Caco-2 (cell line): ENCODE measurements at regions not wholly inside any gene's neighbourhood (a gene's known extent, or its start where the extent isn't known, plus 50 kb on each side); places are given as distances from the start of the nearest gene placed in this dataset.
"Not testable (repeated sequence)": the region's sequence is repeated elsewhere in the genome, so short reads cannot be mapped to it uniquely, and the experiment has no call there.

ENCODE experiments used
- BruUV-seq: library from RNA; stranded (reverse); fragments of 400-500 nt; replicated peaks from 2 replicates; lab custom pipeline; 2021; lab: Mats Ljungman, UMichigan
- CTCF ChIA-PET: fragments of 300-600 bp; sonication (Branson Sonifier 250); formaldehyde crosslinking; loops from one replicate; lab custom pipeline; 2022; ENCODE audit warnings: antibody characterized with exemption; lab: Charles Lee
- POLR2A ChIA-PET: fragments of 300-600 bp; sonication (Branson Sonifier 250); formaldehyde crosslinking; loops from one replicate; lab custom pipeline; 2022; ENCODE audit warnings: antibody characterized with exemption; lab: Charles Lee
- DNase-seq, 2 experiments: peaks; one replicate each; pipeline versions ENCODE4 v3.0.0 to v3.0.0-alpha.2; 2020 to 2022
- H3K27me3 ChIP-seq: replicated peaks from 2 replicates; pipeline ENCODE4 v1.6.0; 2011; ENCODE audit warnings: low read length; ENCODE audit not compliant: control insufficient read depth, insufficient read depth
- H3K36me3 ChIP-seq: 2 replicates; pipeline ENCODE4 v1.5.1; 2011; ENCODE audit warnings: low read length; ENCODE audit not compliant: control insufficient read depth, insufficient read depth
- H3K4me1 ChIP-seq: fragments of 250-450 bp; sonication (Bioruptor Pico); 2 replicates; pipeline ENCODE4 v1.5.1; 2020; ENCODE audit warnings: mild to moderate bottlenecking
- H3K4me3 ChIP-seq: 2 replicates; pipeline ENCODE4 v1.5.1; 2011; ENCODE audit warnings: low read depth, mild to moderate bottlenecking, control low read depth, low read length
- H3K9me3 ChIP-seq: fragments of 250-450 bp; sonication (Bioruptor Pico); 2 replicates; pipeline ENCODE4 v1.5.1; 2020; ENCODE audit warnings: mild to moderate bottlenecking, moderate library complexity
- H3K27ac Mint-ChIP-seq: one replicate; pipeline ENCODE4 v1.8.0; 2022; ENCODE audit warnings: mixed read lengths; ENCODE audit not compliant: unreplicated experiment
- H3K27me3 Mint-ChIP-seq: one replicate; pipeline ENCODE4 v1.8.0; 2022; ENCODE audit warnings: mixed read lengths; ENCODE audit not compliant: insufficient read depth, unreplicated experiment
- H3K36me3 Mint-ChIP-seq: one replicate; pipeline ENCODE4 v1.8.0; 2022; ENCODE audit warnings: mild to moderate bottlenecking, mixed read lengths; ENCODE audit not compliant: insufficient read depth, unreplicated experiment
- H3K4me1 Mint-ChIP-seq: one replicate; pipeline ENCODE4 v1.8.0; 2022; ENCODE audit warnings: low read depth, mixed read lengths; ENCODE audit not compliant: unreplicated experiment
- H3K4me3 Mint-ChIP-seq: one replicate; pipeline ENCODE4 v1.8.0; 2022; ENCODE audit warnings: mild to moderate bottlenecking, moderate library complexity, mixed read lengths; ENCODE audit not compliant: unreplicated experiment
- H3K9me3 Mint-ChIP-seq: one replicate; pipeline ENCODE4 v1.8.0; 2022; ENCODE audit warnings: mixed read lengths; ENCODE audit not compliant: unreplicated experiment
- intact Hi-C: fragments of 100-400 bp; cut with micrococcal nuclease; formaldehyde crosslinking; loops from one replicate; pipeline ENCODE4 v1.10.0; 2022; ENCODE audit not compliant: unreplicated experiment
- TF ChIP-seq, protein P1 (sequence below), 2 experiments: fragments of 200-600 bp in 1 of 2; IDR thresholded peaks; 1 replicate in 1 of 2; 2 replicates in 1 of 2; pipeline versions ENCODE4 v1.5.1 to v1.8.0; 2011 to 2022; ENCODE audit warnings: antibody characterized with exemption in 1 of 2, control low read depth in 1 of 2, inconsistent platforms in 1 of 2, low read depth in 1 of 2, low read length in 1 of 2, mild to moderate bottlenecking in 1 of 2, moderate library complexity in 1 of 2; ENCODE audit not compliant: insufficient read depth in 1 of 2, severe bottlenecking in 1 of 2, unreplicated experiment in 1 of 2

DNA sequence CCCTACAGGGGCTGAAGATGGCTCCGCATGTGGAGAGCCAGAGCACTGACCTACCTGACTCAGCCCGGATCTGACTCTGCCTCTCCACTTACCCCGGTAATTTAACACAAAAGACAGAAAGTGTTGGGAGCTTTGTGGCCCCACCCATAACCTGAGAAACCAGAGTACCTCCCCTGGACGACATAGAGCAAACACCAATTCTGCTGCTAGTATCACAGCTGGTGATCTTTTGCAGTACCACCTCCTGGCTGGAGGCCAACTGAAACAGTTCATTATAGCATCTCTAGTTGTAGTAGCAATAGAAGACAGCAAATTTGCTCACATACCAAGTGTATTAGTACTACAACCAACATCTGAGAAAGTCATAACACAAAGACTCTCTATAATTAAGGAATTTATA is 443.9 kb downstream of the KLHL4 start:
- no peaks in the 10 kb centered on the region for H3K9me3 Mint-ChIP-seq
- TF ChIP-seq, protein P1, sequence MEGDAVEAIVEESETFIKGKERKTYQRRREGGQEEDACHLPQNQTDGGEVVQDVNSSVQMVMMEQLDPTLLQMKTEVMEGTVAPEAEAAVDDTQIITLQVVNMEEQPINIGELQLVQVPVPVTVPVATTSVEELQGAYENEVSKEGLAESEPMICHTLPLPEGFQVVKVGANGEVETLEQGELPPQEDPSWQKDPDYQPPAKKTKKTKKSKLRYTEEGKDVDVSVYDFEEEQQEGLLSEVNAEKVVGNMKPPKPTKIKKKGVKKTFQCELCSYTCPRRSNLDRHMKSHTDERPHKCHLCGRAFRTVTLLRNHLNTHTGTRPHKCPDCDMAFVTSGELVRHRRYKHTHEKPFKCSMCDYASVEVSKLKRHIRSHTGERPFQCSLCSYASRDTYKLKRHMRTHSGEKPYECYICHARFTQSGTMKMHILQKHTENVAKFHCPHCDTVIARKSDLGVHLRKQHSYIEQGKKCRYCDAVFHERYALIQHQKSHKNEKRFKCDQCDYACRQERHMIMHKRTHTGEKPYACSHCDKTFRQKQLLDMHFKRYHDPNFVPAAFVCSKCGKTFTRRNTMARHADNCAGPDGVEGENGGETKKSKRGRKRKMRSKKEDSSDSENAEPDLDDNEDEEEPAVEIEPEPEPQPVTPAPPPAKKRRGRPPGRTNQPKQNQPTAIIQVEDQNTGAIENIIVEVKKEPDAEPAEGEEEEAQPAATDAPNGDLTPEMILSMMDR (IDR thresholded peaks at IDR 0.05; ENCODE audit: insufficient read depth in 1 of 2, low read depth in 1 of 2, low read length in 1 of 2, severe bottlenecking in 1 of 2, unreplicated experiment in 1 of 2): no peak
- CTCF ChIA-PET: no interaction called here
- POLR2A ChIA-PET: no interaction called here
- intact Hi-C loops: no loop called here
- no TSS peak for BruUV-seq
- DNase-seq: no peak
- no peaks in the 10 kb centered on the region for H3K27me3 ChIP-seq
- H3K27ac Mint-ChIP-seq: no peak overlapping the region
- H3K4me3 Mint-ChIP-seq: no peak overlapping the region
- H3K27me3 Mint-ChIP-seq: no peaks in the 10 kb centered on the region
- no peaks in the 10 kb centered on the region for H3K9me3 ChIP-seq
- no peaks in the 10 kb centered on the region for H3K36me3 Mint-ChIP-seq
- H3K4me1 Mint-ChIP-seq: no peaks in the 10 kb centered on the region
- no peaks in the 10 kb centered on the region for H3K36me3 ChIP-seq
- peaks cover 10% of the 10 kb centered on the region for H3K4me1 ChIP-seq
- no peak overlapping the region for H3K4me3 ChIP-seq

DNA sequence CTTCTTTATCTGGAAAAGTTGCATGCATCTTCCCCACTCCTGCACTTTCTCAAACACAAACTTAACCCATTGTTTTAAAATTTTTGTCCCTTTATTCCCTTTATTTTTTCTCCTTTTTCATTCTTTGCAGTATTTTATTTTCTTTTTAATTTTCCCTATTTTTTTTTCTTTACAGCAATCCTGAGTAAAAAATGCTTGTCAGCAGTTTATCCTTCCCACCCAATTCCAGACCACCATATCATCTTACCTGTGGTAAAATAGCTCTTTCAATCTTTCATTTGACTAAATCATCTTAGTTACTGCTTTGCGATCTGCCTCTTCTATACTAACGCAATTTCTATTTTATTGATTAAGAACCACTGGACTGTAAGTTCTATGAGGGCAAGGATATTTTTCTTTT is 450.5 kb downstream of the KLHL4 start:
- Histone ChIP-seq H3K4me1 (peaks cover 12% of the 10 kb centered on the region; the same call in 1 of the 2 replicates), H3K4me3 (no peak overlapping the region), H3K9me3 (no peaks in the 10 kb centered on the region), H3K27me3 (no peaks in the 10 kb centered on the region), H3K36me3 (no peaks in the 10 kb centered on the region)
- H3K36me3 Mint-ChIP-seq: peaks cover 6% of the 10 kb centered on the region
- H3K27ac Mint-ChIP-seq: no peak overlapping the region
- ChIA-PET POLR2A (no interaction called here), CTCF (no interaction called here)
- intact Hi-C loops: no loop called here
- BruUV-seq: no TSS peak
- H3K27me3 Mint-ChIP-seq: no peaks in the 10 kb centered on the region
- H3K4me1 Mint-ChIP-seq: peaks cover 5% of the 10 kb centered on the region
- TF ChIP-seq, protein P1 (IDR thresholded peaks at IDR 0.05; ENCODE audit: insufficient read depth in 1 of 2, low read depth in 1 of 2, low read length in 1 of 2, severe bottlenecking in 1 of 2, unreplicated experiment in 1 of 2): no peak
- H3K4me3 Mint-ChIP-seq: no peak overlapping the region
- no peak for DNase-seq
- no peaks in the 10 kb centered on the region for H3K9me3 Mint-ChIP-seq

DNA sequence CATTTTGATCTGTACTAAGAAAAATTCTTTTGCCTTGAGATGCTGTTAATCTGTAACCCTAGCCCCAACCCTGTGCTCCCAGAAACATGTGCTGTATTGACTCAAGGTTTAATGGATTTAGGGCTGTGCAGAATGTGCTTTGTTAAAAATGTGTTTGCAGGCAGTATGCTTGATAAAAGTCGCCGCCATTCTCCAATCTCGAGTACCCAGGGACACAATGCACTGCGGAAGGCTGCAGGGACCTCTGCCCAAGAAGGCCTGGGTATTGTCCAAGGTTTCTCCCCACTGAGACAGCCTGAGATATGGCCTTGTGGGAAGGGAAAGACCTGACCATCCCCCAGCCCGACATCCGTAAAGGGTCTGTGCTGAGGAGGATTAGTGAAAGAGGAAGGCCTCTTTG is 454.5 kb downstream of the KLHL4 start:
- Mint-ChIP-seq H3K4me3 (peak overlapping the region; percentile 29), H3K27ac (peak overlapping the region; percentile 83)
- H3K27me3 ChIP-seq, H3K36me3 Mint-ChIP-seq, H3K9me3 ChIP-seq, H3K4me3 ChIP-seq, POLR2A ChIA-PET, BruUV-seq, H3K4me1 Mint-ChIP-seq, CTCF ChIA-PET, H3K27me3 Mint-ChIP-seq, H3K9me3 Mint-ChIP-seq, H3K36me3 ChIP-seq: not testable (repeated sequence)
- peaks cover 12% of the 10 kb centered on the region; the same call in 1 of the 2 replicates for H3K4me1 ChIP-seq
- peak; percentile 59 to 71 for DNase-seq
- intact Hi-C loops: loop anchor here (1.0 to 10.0 kb wide), 4 partner anchors 95 to 632 kb away; no protein-coding TSS in a partner anchor

DNA sequence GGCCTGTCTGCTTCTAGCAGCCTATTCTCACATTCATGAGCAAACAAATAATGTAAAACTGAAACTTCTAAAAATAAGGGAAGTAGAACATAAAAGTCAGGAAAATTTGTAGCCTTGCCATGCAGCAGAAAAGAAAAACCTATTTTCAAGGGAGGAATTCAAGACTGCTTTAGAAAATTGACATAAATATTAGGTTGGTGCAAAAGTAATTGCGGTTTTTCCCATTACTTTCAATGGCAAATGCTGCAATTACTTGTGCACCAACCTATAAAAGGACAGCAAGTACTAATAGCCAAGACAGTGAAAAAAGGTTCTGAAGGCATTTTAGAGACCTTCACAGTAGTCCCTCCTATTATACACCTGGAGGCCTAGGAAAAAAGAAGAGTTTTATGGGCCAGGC is 457.8 kb downstream of the KLHL4 start:
- TF ChIP-seq, protein P1 (IDR thresholded peaks at IDR 0.05; ENCODE audit: insufficient read depth in 1 of 2, low read depth in 1 of 2, low read length in 1 of 2, severe bottlenecking in 1 of 2, unreplicated experiment in 1 of 2): no peak
- no peak for DNase-seq
- no peak overlapping the region for H3K4me3 Mint-ChIP-seq
- H3K27me3 Mint-ChIP-seq: no peaks in the 10 kb centered on the region
- Histone ChIP-seq H3K9me3 (no peaks in the 10 kb centered on the region), H3K36me3 (no peaks in the 10 kb centered on the region), H3K4me3 (no peak overlapping the region), H3K27me3 (no peaks in the 10 kb centered on the region), H3K4me1 (peaks cover 12% of the 10 kb centered on the region; the same call in 1 of the 2 replicates)
- peaks cover 5% of the 10 kb centered on the region for H3K4me1 Mint-ChIP-seq
- ChIA-PET POLR2A (no interaction called here), CTCF (no interaction called here)
- H3K9me3 Mint-ChIP-seq: peaks cover 9% of the 10 kb centered on the region
- intact Hi-C loops: loop anchor here (10.0 kb wide), 1 partner anchor 159 kb away; no protein-coding TSS in a partner anchor
- BruUV-seq: no TSS peak
- H3K27ac Mint-ChIP-seq: no peak overlapping the region
- H3K36me3 Mint-ChIP-seq: peaks cover 6% of the 10 kb centered on the region

DNA sequence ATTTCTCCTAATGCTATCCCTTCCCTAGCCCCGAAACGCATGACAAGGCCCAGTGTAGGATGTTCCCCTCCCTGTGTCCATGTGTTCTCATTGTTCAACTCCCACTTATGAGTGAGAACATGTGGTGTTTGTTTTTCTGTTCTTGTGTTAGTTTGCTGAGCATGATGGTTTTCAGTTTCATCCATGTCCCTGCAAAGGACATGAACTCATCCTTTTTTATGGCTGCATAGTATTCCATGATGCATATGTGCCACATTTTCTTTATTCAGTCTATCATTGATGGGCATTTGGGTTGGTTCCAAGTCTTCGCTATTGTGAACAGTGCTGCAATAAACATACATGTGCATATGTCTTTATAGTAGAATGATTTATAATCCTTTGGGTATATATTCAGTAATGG is 490.3 kb downstream of the KLHL4 start:
- H3K4me3 ChIP-seq, intact Hi-C loops, DNase-seq, H3K9me3 ChIP-seq, H3K4me3 Mint-ChIP-seq, POLR2A ChIA-PET, H3K36me3 ChIP-seq, CTCF ChIA-PET, H3K4me1 Mint-ChIP-seq, H3K27me3 ChIP-seq, H3K27ac Mint-ChIP-seq, H3K36me3 Mint-ChIP-seq, H3K4me1 ChIP-seq, H3K27me3 Mint-ChIP-seq, BruUV-seq: not testable (repeated sequence)
- peaks cover 15% of the 10 kb centered on the region for H3K9me3 Mint-ChIP-seq
